ENCODE measurements at regions not wholly inside any gene's neighbourhood (a gene's known extent, or its start where the extent isn't known, plus 50 kb on each side); places are given as distances from the start of the nearest gene placed in this dataset.

- H3K27ac ChIP-seq = no peak overlapping the region
- no peak overlapping the region for H3K4me3 ChIP-seq
- TF ChIP-seq CTCF (IDR thresholded peaks at IDR 0.05) (no peak), POLR2A (IDR thresholded peaks at IDR 0.05) (no peak)
- intact Hi-C loops (cut with DNase I; ENCODE audit: low total_unique reads) = no loop called here
- no peaks in the 10 kb centered on the region for H3K4me1 ChIP-seq
- H3K9me3 ChIP-seq = no peaks in the 10 kb centered on the region
- H3K27me3 ChIP-seq = no peaks in the 10 kb centered on the region
- H3K36me3 ChIP-seq = no peaks in the 10 kb centered on the region
- DNase-seq = no peak
Measured at GRCh38 chr2:236394571-236394970, 130.4 kb upstream of the ASB18 start.

- no peaks in the 10 kb centered on the region for H3K36me3 ChIP-seq
- no peak overlapping the region for H3K27ac ChIP-seq
- DNase-seq = no peak
- intact Hi-C loops (cut with DNase I; ENCODE audit: low total_unique reads) = no loop called here
- H3K4me3 ChIP-seq = no peak overlapping the region
- H3K27me3 ChIP-seq = no peaks in the 10 kb centered on the region
- no peaks in the 10 kb centered on the region for H3K4me1 ChIP-seq
- TF ChIP-seq POLR2A (IDR thresholded peaks at IDR 0.05) = no peak
- TF ChIP-seq CTCF (IDR thresholded peaks at IDR 0.05) = no peak
- H3K9me3 ChIP-seq = no peaks in the 10 kb centered on the region
Measured at GRCh38 chr2:236395067-236395466, 130.9 kb upstream of the ASB18 start.

- intact Hi-C loops (cut with DNase I; ENCODE audit: low total_unique reads) = no loop called here
- H3K9me3 ChIP-seq = no peaks in the 10 kb centered on the region
- no peaks in the 10 kb centered on the region for H3K27me3 ChIP-seq
- TF ChIP-seq POLR2A (IDR thresholded peaks at IDR 0.05) = no peak
- TF ChIP-seq CTCF (IDR thresholded peaks at IDR 0.05) = no peak
- no peak overlapping the region for H3K27ac ChIP-seq
- no peak overlapping the region for H3K4me3 ChIP-seq
- DNase-seq = no peak
- no peaks in the 10 kb centered on the region for H3K4me1 ChIP-seq
- no peaks in the 10 kb centered on the region for H3K36me3 ChIP-seq
Measured at GRCh38 chr2:236396818-236397350, 132.7 kb upstream of the ASB18 start.

- H3K9me3 ChIP-seq = no peaks in the 10 kb centered on the region
- H3K4me3 ChIP-seq = no peak overlapping the region
- TF ChIP-seq CTCF (IDR thresholded peaks at IDR 0.05) = no peak
- no peak for TF ChIP-seq POLR2A (IDR thresholded peaks at IDR 0.05)
- intact Hi-C loops (cut with DNase I; ENCODE audit: low total_unique reads) = no loop called here
- no peaks in the 10 kb centered on the region for H3K4me1 ChIP-seq
- no peak for DNase-seq
- H3K27me3 ChIP-seq = no peaks in the 10 kb centered on the region
- H3K27ac ChIP-seq = no peak overlapping the region
- H3K36me3 ChIP-seq = no peaks in the 10 kb centered on the region
Measured at GRCh38 chr2:236397681-236398080, 133.5 kb upstream of the ASB18 start.

- Histone ChIP-seq H3K4me3 (no peak overlapping the region), H3K4me1 (no peaks in the 10 kb centered on the region), H3K9me3 (no peaks in the 10 kb centered on the region), H3K27me3 (no peaks in the 10 kb centered on the region), H3K27ac (no peak overlapping the region), H3K36me3 (no peaks in the 10 kb centered on the region)
- DNase-seq = no peak
- intact Hi-C loops (cut with DNase I; ENCODE audit: low total_unique reads) = no loop called here
- no peak for TF ChIP-seq CTCF (IDR thresholded peaks at IDR 0.05)
- no peak for TF ChIP-seq POLR2A (IDR thresholded peaks at IDR 0.05)
Measured at GRCh38 chr2:236399409-236399808, 135.2 kb upstream of the ASB18 start.

All from uterus (tissue), 3 donors.